ENCODE measurements at regions not wholly inside any gene's neighbourhood (a gene's known extent, or its start where the extent isn't known, plus 50 kb on each side); places are given as distances from the start of the nearest gene placed in this dataset.

- DNase-seq (ENCODE audit: low read depth): no peak
Observed at GRCh38 chr18:25646971-25647370, 295.0 kb upstream of the ZNF521 start.

- no peak for DNase-seq (ENCODE audit: low read depth)
Observed at GRCh38 chr18:25639596-25639995, 287.6 kb upstream of the ZNF521 start.

- DNase-seq (ENCODE audit: low read depth): no peak
Observed at GRCh38 chr18:25633563-25633962, 281.6 kb upstream of the ZNF521 start.

GRCh38 chr18:25630682-25631081, 278.7 kb upstream of the ZNF521 start:
- no peak for DNase-seq (ENCODE audit: low read depth)

- DNase-seq (ENCODE audit: low read depth): no peak
Observed at GRCh38 chr18:25621682-25622081, 269.7 kb upstream of the ZNF521 start.

- no peak for DNase-seq (ENCODE audit: low read depth)
Observed at GRCh38 chr18:25621144-25621543, 269.2 kb upstream of the ZNF521 start.

GRCh38 chr18:25614168-25614567, 262.2 kb upstream of the ZNF521 start:
- no peak for DNase-seq (ENCODE audit: low read depth)

- DNase-seq (ENCODE audit: low read depth): no peak
Observed at GRCh38 chr18:25612466-25612865, 260.5 kb upstream of the ZNF521 start.

GRCh38 chr18:25608091-25608490, 256.1 kb upstream of the ZNF521 start:
- DNase-seq (ENCODE audit: low read depth): no peak

- DNase-seq (ENCODE audit: low read depth): no peak
Observed at GRCh38 chr18:25604894-25605597, 253.1 kb upstream of the ZNF521 start.

- no peak for DNase-seq (ENCODE audit: low read depth)
Observed at GRCh38 chr18:25604196-25604893, 252.4 kb upstream of the ZNF521 start.

GRCh38 chr18:25599443-25599842, 247.5 kb upstream of the ZNF521 start:
- no peak for DNase-seq (ENCODE audit: low read depth)

GRCh38 chr18:25597476-25597875, 245.5 kb upstream of the ZNF521 start:
- no peak for DNase-seq (ENCODE audit: low read depth)

- DNase-seq (ENCODE audit: low read depth): no peak
Observed at GRCh38 chr18:25595274-25596060, 243.5 kb upstream of the ZNF521 start.

- no peak for DNase-seq (ENCODE audit: low read depth)
Observed at GRCh38 chr18:25594351-25594750, 242.4 kb upstream of the ZNF521 start.

- DNase-seq (ENCODE audit: low read depth): no peak
Observed at GRCh38 chr18:25592804-25593360, 240.9 kb upstream of the ZNF521 start.

- no peak for DNase-seq (ENCODE audit: low read depth)
Observed at GRCh38 chr18:25590456-25590855, 238.5 kb upstream of the ZNF521 start.

GRCh38 chr18:25587545-25587944, 235.6 kb upstream of the ZNF521 start:
- no peak for DNase-seq (ENCODE audit: low read depth)

- DNase-seq (ENCODE audit: low read depth): no peak
Observed at GRCh38 chr18:25568986-25569385, 217.0 kb upstream of the ZNF521 start.

- no peak for DNase-seq (ENCODE audit: low read depth)
Observed at GRCh38 chr18:25563816-25564683, 212.1 kb upstream of the ZNF521 start.

GRCh38 chr18:25563346-25563745, 211.4 kb upstream of the ZNF521 start:
- DNase-seq (ENCODE audit: low read depth): no peak

GRCh38 chr18:25561918-25562317, 210.0 kb upstream of the ZNF521 start:
- DNase-seq (ENCODE audit: low read depth): no peak

Measured in activated T-cell treated with anti-CD3 and anti-CD28 coated beads for 48 hours (primary cell).